ENCODE measurements at regions not wholly inside any gene's neighbourhood (a gene's known extent, or its start where the extent isn't known, plus 50 kb on each side); places are given as distances from the start of the nearest gene placed in this dataset.

DNA sequence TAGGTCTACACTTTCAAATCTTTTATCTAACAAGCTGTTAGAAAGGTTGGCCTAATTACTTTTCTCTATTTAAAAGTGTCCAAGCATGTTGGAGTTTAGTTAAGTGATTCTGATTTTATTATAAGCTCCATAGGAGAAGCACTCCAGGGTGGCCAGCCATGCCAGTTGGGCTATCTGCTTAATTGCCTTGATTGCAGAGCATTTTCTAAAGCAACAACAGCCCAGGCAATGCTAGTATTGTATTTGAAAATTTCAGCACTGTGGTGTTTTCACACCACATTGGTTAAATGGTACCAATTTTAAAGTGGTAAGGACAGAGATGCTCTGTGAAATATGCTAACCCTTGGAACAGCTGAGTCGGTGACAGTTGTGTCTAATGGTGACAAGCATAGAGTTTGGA lies 510.5 kb upstream of the CDH8 start:
- no peak for TF ChIP-seq POLR2A (IDR thresholded peaks at IDR 0.05)
- TF ChIP-seq, protein P1, sequence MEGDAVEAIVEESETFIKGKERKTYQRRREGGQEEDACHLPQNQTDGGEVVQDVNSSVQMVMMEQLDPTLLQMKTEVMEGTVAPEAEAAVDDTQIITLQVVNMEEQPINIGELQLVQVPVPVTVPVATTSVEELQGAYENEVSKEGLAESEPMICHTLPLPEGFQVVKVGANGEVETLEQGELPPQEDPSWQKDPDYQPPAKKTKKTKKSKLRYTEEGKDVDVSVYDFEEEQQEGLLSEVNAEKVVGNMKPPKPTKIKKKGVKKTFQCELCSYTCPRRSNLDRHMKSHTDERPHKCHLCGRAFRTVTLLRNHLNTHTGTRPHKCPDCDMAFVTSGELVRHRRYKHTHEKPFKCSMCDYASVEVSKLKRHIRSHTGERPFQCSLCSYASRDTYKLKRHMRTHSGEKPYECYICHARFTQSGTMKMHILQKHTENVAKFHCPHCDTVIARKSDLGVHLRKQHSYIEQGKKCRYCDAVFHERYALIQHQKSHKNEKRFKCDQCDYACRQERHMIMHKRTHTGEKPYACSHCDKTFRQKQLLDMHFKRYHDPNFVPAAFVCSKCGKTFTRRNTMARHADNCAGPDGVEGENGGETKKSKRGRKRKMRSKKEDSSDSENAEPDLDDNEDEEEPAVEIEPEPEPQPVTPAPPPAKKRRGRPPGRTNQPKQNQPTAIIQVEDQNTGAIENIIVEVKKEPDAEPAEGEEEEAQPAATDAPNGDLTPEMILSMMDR (IDR thresholded peaks at IDR 0.05): no peak

All from vagina (tissue), 2 donors.